GM23248 (cell line): ENCODE measurements at regions not wholly inside any gene's neighbourhood (a gene's known extent, or its start where the extent isn't known, plus 50 kb on each side); places are given as distances from the start of the nearest gene placed in this dataset.

Experiments used
- EZH2 ChIP-seq: fragments of 200-600 bp; sonication (generic); IDR thresholded peaks from 2 replicates; pipeline ENCODE4 v1.6.1; 2018; ENCODE audit warnings: antibody characterized with exemption, mild to moderate bottlenecking; ENCODE audit not compliant: insufficient read depth, poor library complexity, severe bottlenecking
- EZH2phosphoT487 ChIP-seq: fragments of 200-600 bp; sonication (generic); IDR thresholded peaks from 2 replicates; pipeline ENCODE4 v1.6.1; 2018; ENCODE audit warnings: antibody characterized with exemption, moderate library complexity, mild to moderate bottlenecking, low read depth; ENCODE audit not compliant: insufficient read depth

DNA sequence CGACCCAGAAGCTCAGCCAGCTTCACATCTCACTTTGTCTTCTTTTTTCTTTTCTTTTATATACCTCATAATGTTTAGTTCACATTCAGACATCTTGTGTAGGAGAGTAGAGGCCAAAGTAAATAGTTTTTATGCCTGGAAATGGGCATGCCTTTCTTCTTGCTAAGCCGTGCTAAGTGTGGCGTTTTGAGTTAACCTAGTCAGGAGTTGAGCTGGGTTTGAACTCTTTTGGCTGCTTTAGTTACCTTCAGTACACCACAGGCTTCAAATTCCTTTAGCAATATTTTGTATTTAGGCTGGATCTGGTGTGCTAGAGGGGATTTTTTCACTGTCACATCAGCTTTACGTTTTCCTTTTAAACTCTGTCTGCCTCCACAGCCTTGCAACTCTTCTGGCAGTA lies 300.8 kb downstream of the ZNF674 start:
- no peak for TF ChIP-seq EZH2
- TF ChIP-seq EZH2phosphoT487, result no peak
